ENCODE measurements at regions not wholly inside any gene's neighbourhood (a gene's known extent, or its start where the extent isn't known, plus 50 kb on each side); places are given as distances from the start of the nearest gene placed in this dataset.

DNA sequence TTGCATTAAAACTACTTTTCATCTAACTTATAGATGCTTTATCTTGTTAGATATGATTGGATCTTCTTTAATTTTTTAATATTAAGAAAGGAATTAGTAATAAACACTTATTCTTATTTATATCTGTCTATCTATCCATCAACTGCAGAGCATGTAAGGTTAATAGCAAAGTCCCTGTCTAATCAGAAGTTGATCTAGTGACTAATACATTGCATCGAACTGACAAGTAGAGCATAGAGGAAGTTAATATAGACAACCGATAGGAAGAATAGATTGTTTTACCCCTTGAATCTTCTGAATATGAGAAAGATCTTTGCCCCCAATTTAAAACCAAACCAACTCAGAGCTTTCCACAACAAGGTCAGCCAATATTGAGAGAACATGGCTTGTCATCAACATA is 862.0 kb upstream of the CDH6 start:
- TF ChIP-seq, protein P1, sequence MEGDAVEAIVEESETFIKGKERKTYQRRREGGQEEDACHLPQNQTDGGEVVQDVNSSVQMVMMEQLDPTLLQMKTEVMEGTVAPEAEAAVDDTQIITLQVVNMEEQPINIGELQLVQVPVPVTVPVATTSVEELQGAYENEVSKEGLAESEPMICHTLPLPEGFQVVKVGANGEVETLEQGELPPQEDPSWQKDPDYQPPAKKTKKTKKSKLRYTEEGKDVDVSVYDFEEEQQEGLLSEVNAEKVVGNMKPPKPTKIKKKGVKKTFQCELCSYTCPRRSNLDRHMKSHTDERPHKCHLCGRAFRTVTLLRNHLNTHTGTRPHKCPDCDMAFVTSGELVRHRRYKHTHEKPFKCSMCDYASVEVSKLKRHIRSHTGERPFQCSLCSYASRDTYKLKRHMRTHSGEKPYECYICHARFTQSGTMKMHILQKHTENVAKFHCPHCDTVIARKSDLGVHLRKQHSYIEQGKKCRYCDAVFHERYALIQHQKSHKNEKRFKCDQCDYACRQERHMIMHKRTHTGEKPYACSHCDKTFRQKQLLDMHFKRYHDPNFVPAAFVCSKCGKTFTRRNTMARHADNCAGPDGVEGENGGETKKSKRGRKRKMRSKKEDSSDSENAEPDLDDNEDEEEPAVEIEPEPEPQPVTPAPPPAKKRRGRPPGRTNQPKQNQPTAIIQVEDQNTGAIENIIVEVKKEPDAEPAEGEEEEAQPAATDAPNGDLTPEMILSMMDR (IDR thresholded peaks at IDR 0.05; ENCODE audit: insufficient read depth, low read length): no peak
- TF ChIP-seq POLR2AphosphoS5 (IDR thresholded peaks at IDR 0.05; ENCODE audit: low read depth): no peak

Measured in HL-60 (cell line).